WTC11 (cell line): ENCODE measurements at regions not wholly inside any gene's neighbourhood (a gene's known extent, or its start where the extent isn't known, plus 50 kb on each side); places are given as distances from the start of the nearest gene placed in this dataset.

Experiments
- ATAC-seq: fragments of 200-7000 bp; cut with Tn5 transposase; 2 replicates; pipeline ENCODE4 v1.10.0; 2021; ENCODE audit warnings: mild to moderate bottlenecking, moderate library complexity
- CTCF ChIA-PET: fragments of 300-600 bp; sonication (Branson Sonifier 250); formaldehyde crosslinking; loops from one replicate; lab custom pipeline; 2021; ENCODE audit warnings: antibody characterized with exemption; lab: Charles Lee
- POLR2A ChIA-PET: fragments of 350-600 bp; sonication (Branson Sonifier 250); formaldehyde crosslinking; loops from one replicate; lab custom pipeline; 2021; ENCODE audit warnings: antibody characterized with exemption; lab: Charles Lee
- DNase-seq: peaks from one replicate; pipeline ENCODE4 v3.0.0; 2021; ENCODE audit warnings: low spot score
- H3K27ac Mint-ChIP-seq: 2 replicates; pipeline ENCODE4 v1.8.0; 2021; ENCODE audit warnings: mixed read lengths
- H3K27me3 Mint-ChIP-seq: 2 replicates; pipeline ENCODE4 v1.8.0; 2021; ENCODE audit warnings: low read depth, mild to moderate bottlenecking, moderate library complexity, mixed read lengths
- H3K36me3 Mint-ChIP-seq: 2 replicates; pipeline ENCODE4 v1.8.0; 2021; ENCODE audit warnings: mixed read lengths
- H3K4me1 Mint-ChIP-seq: 2 replicates; pipeline ENCODE4 v1.8.0; 2022; ENCODE audit warnings: mixed read lengths
- H3K4me3 Mint-ChIP-seq: 2 replicates; pipeline ENCODE4 v1.8.0; 2021; ENCODE audit warnings: mild to moderate bottlenecking, moderate library complexity, mixed read lengths
- H3K9me3 Mint-ChIP-seq: 2 replicates; pipeline ENCODE4 v1.8.0; 2021; ENCODE audit warnings: mixed read lengths
- CBFB ChIP-seq: sonication (generic); formaldehyde crosslinking; IDR thresholded peaks from 2 replicates; pipeline ENCODE4 v1.8.1; 2022; ENCODE audit warnings: mild to moderate bottlenecking, low read depth, missing genetic modification reagents
- ESRRA ChIP-seq: sonication (generic); formaldehyde crosslinking; IDR thresholded peaks from 2 replicates; pipeline ENCODE4 v1.8.1; 2022; ENCODE audit warnings: mild to moderate bottlenecking, missing genetic modification reagents, borderline replicate concordance
- HMGA2 ChIP-seq: fragments of 250-450 bp; sonication (Bioruptor Pico); IDR thresholded peaks from 2 replicates; pipeline ENCODE4 v1.4.0; 2021; ENCODE audit warnings: mild to moderate bottlenecking, moderate library complexity
- HMGXB4 ChIP-seq: sonication (generic); formaldehyde crosslinking; IDR thresholded peaks from 2 replicates; pipeline ENCODE4 v1.8.1; 2023; ENCODE audit warnings: mild to moderate bottlenecking, moderate library complexity, missing genetic modification reagents
- IRF2 ChIP-seq: sonication (generic); formaldehyde crosslinking; IDR thresholded peaks from 2 replicates; pipeline ENCODE4 v1.8.0; 2022; ENCODE audit warnings: low read depth, missing genetic modification reagents, borderline replicate concordance
- JAZF1 ChIP-seq: fragments of 250-450 bp; sonication (Bioruptor Pico); IDR thresholded peaks from 2 replicates; pipeline ENCODE4 v1.9.0; 2021; ENCODE audit warnings: moderate library complexity, mild to moderate bottlenecking, inconsistent platforms
- OVOL2 ChIP-seq: fragments of 250-450 bp; sonication (Bioruptor Pico); IDR thresholded peaks from 2 replicates; pipeline ENCODE4 v1.9.0; 2021; ENCODE audit warnings: mild to moderate bottlenecking, borderline replicate concordance
- PREB ChIP-seq: sonication (generic); formaldehyde crosslinking; IDR thresholded peaks from 2 replicates; pipeline ENCODE4 v1.8.1; 2022; ENCODE audit warnings: mild to moderate bottlenecking, missing genetic modification reagents, moderate library complexity, borderline replicate concordance
- SMAD3 ChIP-seq: sonication (generic); formaldehyde crosslinking; IDR thresholded peaks from 2 replicates; pipeline ENCODE4 v1.8.0; 2022; ENCODE audit warnings: missing genetic modification reagents, mild to moderate bottlenecking, borderline replicate concordance
- TP53 ChIP-seq: sonication (generic); formaldehyde crosslinking; IDR thresholded peaks from 2 replicates; pipeline ENCODE4 v1.8.1; 2023; ENCODE audit warnings: mild to moderate bottlenecking, missing genetic modification reagents
- USF1 ChIP-seq: sonication (generic); formaldehyde crosslinking; IDR thresholded peaks from 2 replicates; pipeline ENCODE4 v1.8.0; 2022; ENCODE audit warnings: mild to moderate bottlenecking, missing genetic modification reagents
- ZNF263 ChIP-seq: sonication (generic); formaldehyde crosslinking; IDR thresholded peaks from 2 replicates; pipeline ENCODE4 v1.8.1; 2022; ENCODE audit warnings: low read depth, mild to moderate bottlenecking, moderate library complexity, missing genetic modification reagents
- ZNF416 ChIP-seq: fragments of 250-450 bp; sonication (Bioruptor Pico); IDR thresholded peaks from 2 replicates; pipeline ENCODE4 v1.9.0; 2021; ENCODE audit warnings: mild to moderate bottlenecking, inconsistent platforms
- ZNF423 ChIP-seq: fragments of 250-450 bp; sonication (Bioruptor Pico); IDR thresholded peaks from 2 replicates; pipeline ENCODE4 v2.1.2; 2022; ENCODE audit warnings: mild to moderate bottlenecking, moderate library complexity
- ZNF512 ChIP-seq: sonication (generic); formaldehyde crosslinking; IDR thresholded peaks from 2 replicates; pipeline ENCODE4 v1.8.1; 2022; ENCODE audit warnings: missing genetic modification reagents, borderline replicate concordance
- TF ChIP-seq, protein P1 (sequence below): sonication (generic); formaldehyde crosslinking; IDR thresholded peaks from 2 replicates; pipeline ENCODE4 v1.8.0; 2022; ENCODE audit warnings: missing genetic modification reagents
- TF ChIP-seq, protein P2 (sequence below): sonication (generic); formaldehyde crosslinking; IDR thresholded peaks from 2 replicates; pipeline ENCODE4 v1.8.1; 2023; ENCODE audit warnings: mild to moderate bottlenecking, missing genetic modification reagents, moderate library complexity
- TF ChIP-seq, protein P3 (sequence below): sonication (generic); formaldehyde crosslinking; conservative IDR thresholded peaks from 2 replicates; pipeline ENCODE4 v1.8.1; 2023; ENCODE audit warnings: mild to moderate bottlenecking, low read depth, missing genetic modification reagents, moderate library complexity

- H3K27ac Mint-ChIP-seq: no peak overlapping the region
- no peak overlapping the region for H3K4me3 Mint-ChIP-seq
- TF ChIP-seq ZNF512 (CRISPR knock-in tag): no peak
- no peak for TF ChIP-seq JAZF1
- no peak for TF ChIP-seq CBFB (CRISPR knock-in tag)
- TF ChIP-seq SMAD3: no peak
- no peak for TF ChIP-seq OVOL2 (CRISPR knock-in tag)
- TF ChIP-seq, protein P1, sequence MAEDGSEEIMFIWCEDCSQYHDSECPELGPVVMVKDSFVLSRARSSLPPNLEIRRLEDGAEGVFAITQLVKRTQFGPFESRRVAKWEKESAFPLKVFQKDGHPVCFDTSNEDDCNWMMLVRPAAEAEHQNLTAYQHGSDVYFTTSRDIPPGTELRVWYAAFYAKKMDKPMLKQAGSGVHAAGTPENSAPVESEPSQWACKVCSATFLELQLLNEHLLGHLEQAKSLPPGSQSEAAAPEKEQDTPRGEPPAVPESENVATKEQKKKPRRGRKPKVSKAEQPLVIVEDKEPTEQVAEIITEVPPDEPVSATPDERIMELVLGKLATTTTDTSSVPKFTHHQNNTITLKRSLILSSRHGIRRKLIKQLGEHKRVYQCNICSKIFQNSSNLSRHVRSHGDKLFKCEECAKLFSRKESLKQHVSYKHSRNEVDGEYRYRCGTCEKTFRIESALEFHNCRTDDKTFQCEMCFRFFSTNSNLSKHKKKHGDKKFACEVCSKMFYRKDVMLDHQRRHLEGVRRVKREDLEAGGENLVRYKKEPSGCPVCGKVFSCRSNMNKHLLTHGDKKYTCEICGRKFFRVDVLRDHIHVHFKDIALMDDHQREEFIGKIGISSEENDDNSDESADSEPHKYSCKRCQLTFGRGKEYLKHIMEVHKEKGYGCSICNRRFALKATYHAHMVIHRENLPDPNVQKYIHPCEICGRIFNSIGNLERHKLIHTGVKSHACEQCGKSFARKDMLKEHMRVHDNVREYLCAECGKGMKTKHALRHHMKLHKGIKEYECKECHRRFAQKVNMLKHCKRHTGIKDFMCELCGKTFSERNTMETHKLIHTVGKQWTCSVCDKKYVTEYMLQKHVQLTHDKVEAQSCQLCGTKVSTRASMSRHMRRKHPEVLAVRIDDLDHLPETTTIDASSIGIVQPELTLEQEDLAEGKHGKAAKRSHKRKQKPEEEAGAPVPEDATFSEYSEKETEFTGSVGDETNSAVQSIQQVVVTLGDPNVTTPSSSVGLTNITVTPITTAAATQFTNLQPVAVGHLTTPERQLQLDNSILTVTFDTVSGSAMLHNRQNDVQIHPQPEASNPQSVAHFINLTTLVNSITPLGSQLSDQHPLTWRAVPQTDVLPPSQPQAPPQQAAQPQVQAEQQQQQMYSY: no peak
- TF ChIP-seq HMGXB4 (CRISPR knock-in tag): no peak
- TF ChIP-seq ZNF263 (CRISPR knock-in tag): no peak
- no peak for TF ChIP-seq TP53 (CRISPR knock-in tag)
- TF ChIP-seq, all 79 proteins: peak for 0
- DNase-seq: no peak
- CTCF ChIA-PET: no interaction called here
- POLR2A ChIA-PET: no interaction called here
- Mint-ChIP-seq H3K36me3 (peaks cover 4% of the 10 kb centered on the region), H3K9me3 (peaks cover 4% of the 10 kb centered on the region), H3K4me1 (peaks cover 27% of the 10 kb centered on the region), H3K27me3 (peaks cover 16% of the 10 kb centered on the region)
- ATAC-seq: no peak
These were observed 1448.3 kb downstream of the BRD1 start for GRCh38 chr22:48379371-48379770.

DNA sequence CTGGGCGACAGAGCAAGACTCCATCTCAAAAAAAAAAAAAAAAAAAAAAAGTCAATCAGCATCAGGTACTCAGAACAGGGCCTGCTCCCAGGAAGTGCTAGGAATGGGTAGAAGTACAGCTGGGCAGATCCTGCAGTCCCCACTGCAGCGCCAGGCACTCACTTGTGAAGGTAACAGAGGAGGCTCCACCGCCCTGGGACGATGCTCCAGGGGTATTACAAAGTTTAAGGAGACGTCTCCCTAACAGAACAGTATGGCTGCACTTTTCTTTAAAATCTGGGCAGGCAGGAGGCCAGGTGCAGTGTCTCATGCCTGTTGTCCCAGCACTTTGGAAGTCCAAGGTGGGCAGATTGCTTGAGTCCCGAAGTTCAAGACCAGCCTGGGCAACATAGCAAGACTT lies 1449.0 kb downstream of the BRD1 start:
- ChIA-PET POLR2A (no interaction called here), CTCF (no interaction called here)
- DNase-seq: no peak
- Mint-ChIP-seq H3K27me3 (peaks cover 16% of the 10 kb centered on the region), H3K4me1 (peaks cover 32% of the 10 kb centered on the region), H3K9me3 (no peaks in the 10 kb centered on the region), H3K27ac (no peak overlapping the region), H3K36me3 (no peaks in the 10 kb centered on the region), H3K4me3 (no peak overlapping the region)
- ATAC-seq: no peak
- no peak for TF ChIP-seq HMGXB4 (CRISPR knock-in tag)
- no peak for TF ChIP-seq ESRRA (CRISPR knock-in tag)
- TF ChIP-seq, protein P2, sequence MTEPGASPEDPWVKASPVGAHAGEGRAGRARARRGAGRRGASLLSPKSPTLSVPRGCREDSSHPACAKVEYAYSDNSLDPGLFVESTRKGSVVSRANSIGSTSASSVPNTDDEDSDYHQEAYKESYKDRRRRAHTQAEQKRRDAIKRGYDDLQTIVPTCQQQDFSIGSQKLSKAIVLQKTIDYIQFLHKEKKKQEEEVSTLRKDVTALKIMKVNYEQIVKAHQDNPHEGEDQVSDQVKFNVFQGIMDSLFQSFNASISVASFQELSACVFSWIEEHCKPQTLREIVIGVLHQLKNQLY (CRISPR knock-in tag): no peak
- TF ChIP-seq HMGA2 (CRISPR knock-in tag): no peak
- no peak for TF ChIP-seq SMAD3
- no peak for TF ChIP-seq PREB (CRISPR knock-in tag)
- TF ChIP-seq IRF2 (CRISPR knock-in tag): no peak
- TF ChIP-seq USF1 (CRISPR knock-in tag): no peak
- no peak for TF ChIP-seq ZNF512 (CRISPR knock-in tag)
- TF ChIP-seq ZNF416: no peak
- TF ChIP-seq, protein P3, sequence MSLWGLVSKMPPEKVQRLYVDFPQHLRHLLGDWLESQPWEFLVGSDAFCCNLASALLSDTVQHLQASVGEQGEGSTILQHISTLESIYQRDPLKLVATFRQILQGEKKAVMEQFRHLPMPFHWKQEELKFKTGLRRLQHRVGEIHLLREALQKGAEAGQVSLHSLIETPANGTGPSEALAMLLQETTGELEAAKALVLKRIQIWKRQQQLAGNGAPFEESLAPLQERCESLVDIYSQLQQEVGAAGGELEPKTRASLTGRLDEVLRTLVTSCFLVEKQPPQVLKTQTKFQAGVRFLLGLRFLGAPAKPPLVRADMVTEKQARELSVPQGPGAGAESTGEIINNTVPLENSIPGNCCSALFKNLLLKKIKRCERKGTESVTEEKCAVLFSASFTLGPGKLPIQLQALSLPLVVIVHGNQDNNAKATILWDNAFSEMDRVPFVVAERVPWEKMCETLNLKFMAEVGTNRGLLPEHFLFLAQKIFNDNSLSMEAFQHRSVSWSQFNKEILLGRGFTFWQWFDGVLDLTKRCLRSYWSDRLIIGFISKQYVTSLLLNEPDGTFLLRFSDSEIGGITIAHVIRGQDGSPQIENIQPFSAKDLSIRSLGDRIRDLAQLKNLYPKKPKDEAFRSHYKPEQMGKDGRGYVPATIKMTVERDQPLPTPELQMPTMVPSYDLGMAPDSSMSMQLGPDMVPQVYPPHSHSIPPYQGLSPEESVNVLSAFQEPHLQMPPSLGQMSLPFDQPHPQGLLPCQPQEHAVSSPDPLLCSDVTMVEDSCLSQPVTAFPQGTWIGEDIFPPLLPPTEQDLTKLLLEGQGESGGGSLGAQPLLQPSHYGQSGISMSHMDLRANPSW (CRISPR knock-in tag): no peak
- no peak for TF ChIP-seq ZNF423 (CRISPR knock-in tag)
